ENCODE measurements at regions not wholly inside any gene's neighbourhood (a gene's known extent, or its start where the extent isn't known, plus 50 kb on each side); places are given as distances from the start of the nearest gene placed in this dataset.

GRCh38 chr20:3325864-3326263 is 81.6 kb downstream of the DNAAF9 start:
- TF ChIP-seq CTCF (IDR thresholded peaks at IDR 0.05) (no peak), POLR2AphosphoS5 (IDR thresholded peaks at IDR 0.05) (no peak), EP300 (IDR thresholded peaks at IDR 0.05) (no peak)
